ENCODE measurements at regions not wholly inside any gene's neighbourhood (a gene's known extent, or its start where the extent isn't known, plus 50 kb on each side); places are given as distances from the start of the nearest gene placed in this dataset.
A peak's percentile ranks its signal among the peaks of the same experiment; 100 is the strongest.
"Not testable (repeated sequence)": the region's sequence is repeated elsewhere in the genome, so short reads cannot be mapped to it uniquely, and the experiment has no call there.

GRCh38 chr3:13229273-13229949 is 156.2 kb upstream of the IQSEC1 start:
- DNase-seq (ENCODE audit: extremely low spot score, unreplicated experiment): no peak
- H3K36me3 Mint-ChIP-seq (ENCODE audit: unreplicated experiment): no peaks in the 10 kb centered on the region
- H3K27me3 Mint-ChIP-seq (ENCODE audit: unreplicated experiment): peaks cover 31% of the 10 kb centered on the region
- H3K9me3 Mint-ChIP-seq (ENCODE audit: unreplicated experiment): no peaks in the 10 kb centered on the region
- TF ChIP-seq, protein P1, sequence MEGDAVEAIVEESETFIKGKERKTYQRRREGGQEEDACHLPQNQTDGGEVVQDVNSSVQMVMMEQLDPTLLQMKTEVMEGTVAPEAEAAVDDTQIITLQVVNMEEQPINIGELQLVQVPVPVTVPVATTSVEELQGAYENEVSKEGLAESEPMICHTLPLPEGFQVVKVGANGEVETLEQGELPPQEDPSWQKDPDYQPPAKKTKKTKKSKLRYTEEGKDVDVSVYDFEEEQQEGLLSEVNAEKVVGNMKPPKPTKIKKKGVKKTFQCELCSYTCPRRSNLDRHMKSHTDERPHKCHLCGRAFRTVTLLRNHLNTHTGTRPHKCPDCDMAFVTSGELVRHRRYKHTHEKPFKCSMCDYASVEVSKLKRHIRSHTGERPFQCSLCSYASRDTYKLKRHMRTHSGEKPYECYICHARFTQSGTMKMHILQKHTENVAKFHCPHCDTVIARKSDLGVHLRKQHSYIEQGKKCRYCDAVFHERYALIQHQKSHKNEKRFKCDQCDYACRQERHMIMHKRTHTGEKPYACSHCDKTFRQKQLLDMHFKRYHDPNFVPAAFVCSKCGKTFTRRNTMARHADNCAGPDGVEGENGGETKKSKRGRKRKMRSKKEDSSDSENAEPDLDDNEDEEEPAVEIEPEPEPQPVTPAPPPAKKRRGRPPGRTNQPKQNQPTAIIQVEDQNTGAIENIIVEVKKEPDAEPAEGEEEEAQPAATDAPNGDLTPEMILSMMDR (IDR thresholded peaks at IDR 0.05): peak; percentile 35
- no peak overlapping the region for H3K4me3 Mint-ChIP-seq (ENCODE audit: unreplicated experiment)
- H3K4me1 Mint-ChIP-seq (ENCODE audit: unreplicated experiment): no peaks in the 10 kb centered on the region
- no peak overlapping the region for H3K27ac Mint-ChIP-seq (ENCODE audit: unreplicated experiment)

GRCh38 chr3:13228584-13228983 is 155.4 kb upstream of the IQSEC1 start:
- Mint-ChIP-seq H3K4me3 (ENCODE audit: unreplicated experiment) (no peak overlapping the region), H3K4me1 (ENCODE audit: unreplicated experiment) (no peaks in the 10 kb centered on the region), H3K27me3 (ENCODE audit: unreplicated experiment) (peaks cover 27% of the 10 kb centered on the region), H3K9me3 (ENCODE audit: unreplicated experiment) (no peaks in the 10 kb centered on the region), H3K27ac (ENCODE audit: unreplicated experiment) (no peak overlapping the region), H3K36me3 (ENCODE audit: unreplicated experiment) (no peaks in the 10 kb centered on the region)
- DNase-seq (ENCODE audit: extremely low spot score, unreplicated experiment): no peak
- TF ChIP-seq, protein P1 (IDR thresholded peaks at IDR 0.05): no peak

DNA sequence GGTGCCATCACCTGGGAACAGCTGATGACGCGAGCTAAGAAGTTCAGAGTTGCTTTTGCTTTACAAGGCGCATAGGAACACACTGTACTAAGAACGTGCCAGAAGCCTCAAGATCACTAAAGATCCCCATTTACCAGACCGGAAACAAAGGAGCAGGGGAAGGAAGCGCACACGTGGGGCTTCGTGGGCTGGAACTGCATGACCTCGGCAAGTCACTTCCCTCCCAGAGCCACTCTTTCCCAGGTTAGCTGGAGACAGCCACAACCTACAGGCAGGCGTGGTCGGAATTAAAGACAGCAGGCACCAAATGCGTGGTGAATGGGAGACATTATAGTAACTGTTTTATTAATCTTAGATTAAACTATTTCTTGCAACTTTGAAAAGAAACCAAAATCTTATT is 154.9 kb upstream of the IQSEC1 start:
- not testable (repeated sequence) for H3K36me3 Mint-ChIP-seq (ENCODE audit: unreplicated experiment); DNase-seq (ENCODE audit: extremely low spot score, unreplicated experiment); H3K4me3 Mint-ChIP-seq (ENCODE audit: unreplicated experiment); H3K4me1 Mint-ChIP-seq (ENCODE audit: unreplicated experiment); H3K27ac Mint-ChIP-seq (ENCODE audit: unreplicated experiment); H3K9me3 Mint-ChIP-seq (ENCODE audit: unreplicated experiment)
- peaks cover 26% of the 10 kb centered on the region for H3K27me3 Mint-ChIP-seq (ENCODE audit: unreplicated experiment)

DNA sequence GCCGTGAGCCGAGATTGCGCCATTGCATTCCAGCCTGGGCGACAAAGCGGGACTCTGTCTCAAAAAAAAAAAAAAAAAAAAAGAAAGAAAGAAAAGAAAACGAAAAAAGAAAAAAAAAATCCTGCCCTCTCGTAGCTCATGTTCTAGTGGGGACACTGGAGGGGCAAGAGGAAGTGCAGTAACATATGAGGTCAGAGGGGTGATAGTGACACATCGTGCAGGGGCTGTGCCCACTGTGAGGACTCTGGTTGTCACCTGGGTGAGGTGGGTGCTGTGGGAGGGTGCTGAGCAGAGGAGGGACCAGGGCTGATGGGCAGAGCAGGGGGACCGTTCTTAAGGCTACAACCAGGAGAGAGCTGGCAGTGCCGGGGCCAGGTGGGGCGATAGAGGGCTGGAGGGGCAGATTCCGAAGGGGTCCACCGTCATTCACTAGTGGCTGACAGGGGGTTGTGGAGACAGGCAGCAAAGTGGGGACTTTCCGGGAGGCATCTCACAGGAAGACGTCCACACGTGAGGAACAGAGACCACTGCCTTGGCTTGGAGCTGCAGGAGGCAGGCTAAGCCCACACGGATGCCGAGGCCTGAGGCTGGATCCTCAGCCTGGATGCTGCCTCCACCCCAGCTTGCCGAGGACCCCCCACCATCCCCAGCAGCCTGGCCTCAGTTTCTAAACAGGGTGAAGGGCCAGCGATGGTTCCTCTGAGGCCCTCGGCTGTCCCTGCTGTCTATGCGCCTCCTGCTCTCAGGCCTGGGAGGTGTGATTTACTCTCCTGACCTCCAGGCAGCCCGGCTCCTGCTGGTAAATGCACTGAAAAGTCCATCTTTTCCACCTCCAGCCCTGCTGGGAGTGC is 154.3 kb upstream of the IQSEC1 start:
- no peak overlapping the region for H3K27ac Mint-ChIP-seq (ENCODE audit: unreplicated experiment)
- H3K9me3 Mint-ChIP-seq (ENCODE audit: unreplicated experiment): no peaks in the 10 kb centered on the region
- TF ChIP-seq, protein P1 (IDR thresholded peaks at IDR 0.05): no peak
- DNase-seq (ENCODE audit: extremely low spot score, unreplicated experiment): no peak
- peaks cover 23% of the 10 kb centered on the region for H3K27me3 Mint-ChIP-seq (ENCODE audit: unreplicated experiment)
- no peak overlapping the region for H3K4me3 Mint-ChIP-seq (ENCODE audit: unreplicated experiment)
- H3K36me3 Mint-ChIP-seq (ENCODE audit: unreplicated experiment): no peaks in the 10 kb centered on the region
- H3K4me1 Mint-ChIP-seq (ENCODE audit: unreplicated experiment): no peaks in the 10 kb centered on the region

DNA sequence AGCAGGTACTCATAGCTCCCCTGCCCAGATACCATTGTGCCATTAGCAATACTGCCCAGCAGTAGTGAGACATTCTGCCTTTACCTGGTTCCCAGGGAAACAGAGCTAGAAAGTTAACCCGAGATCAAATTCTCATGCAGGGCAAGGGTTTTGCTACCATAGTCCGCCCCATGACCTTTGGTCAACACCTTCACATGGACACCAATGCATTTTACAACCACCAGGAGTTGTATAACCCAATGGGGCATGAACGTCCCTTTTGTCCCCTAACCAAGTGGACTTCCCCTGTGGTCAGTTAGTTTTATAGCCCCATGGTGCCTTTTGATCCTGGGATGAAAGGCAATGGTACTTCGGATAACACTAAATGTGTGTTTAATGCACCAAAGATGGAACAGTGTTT is 151.7 kb upstream of the IQSEC1 start:
- DNase-seq (ENCODE audit: extremely low spot score, unreplicated experiment): no peak
- Mint-ChIP-seq H3K9me3 (ENCODE audit: unreplicated experiment) (no peaks in the 10 kb centered on the region), H3K27me3 (ENCODE audit: unreplicated experiment) (peaks cover 6% of the 10 kb centered on the region), H3K27ac (ENCODE audit: unreplicated experiment) (no peak overlapping the region), H3K4me1 (ENCODE audit: unreplicated experiment) (no peaks in the 10 kb centered on the region), H3K36me3 (ENCODE audit: unreplicated experiment) (no peaks in the 10 kb centered on the region), H3K4me3 (ENCODE audit: unreplicated experiment) (no peak overlapping the region)
- TF ChIP-seq, protein P1 (IDR thresholded peaks at IDR 0.05): no peak
